A549 (cell line): ENCODE measurements at regions not wholly inside any gene's neighbourhood (a gene's known extent, or its start where the extent isn't known, plus 50 kb on each side); places are given as distances from the start of the nearest gene placed in this dataset.

Experiments
- CTCF ChIP-seq: fragments of >200 bp; sonication (Bioruptor Twin); formaldehyde crosslinking; IDR thresholded peaks from 3 replicates; pipeline ENCODE4 v1.5.1; 2016
- EHF ChIP-seq: fragments of 250-450 bp; sonication (Bioruptor Pico); IDR thresholded peaks from 2 replicates; pipeline ENCODE4 v1.5.0; 2020; ENCODE audit warnings: mild to moderate bottlenecking
- EHMT2 ChIP-seq: fragments of 200-600 bp; sonication (generic); IDR thresholded peaks from 2 replicates; pipeline ENCODE4 v1.6.1; 2016; ENCODE audit warnings: antibody characterized with exemption, low read depth, mild to moderate bottlenecking, moderate library complexity
- ESRRA ChIP-seq: fragments of 150-350 bp; IDR thresholded peaks from 2 replicates; pipeline ENCODE4 v1.6.1; 2014; ENCODE audit warnings: mild to moderate bottlenecking, low read length, borderline replicate concordance
- MAX ChIP-seq: IDR thresholded peaks from 2 replicates; pipeline ENCODE4 v1.6.1; 2012
- POLR2A ChIP-seq: IDR thresholded peaks from 2 replicates; pipeline ENCODE4 v1.6.1; 2012; ENCODE audit warnings: mild to moderate bottlenecking, low read length
- RFX5 ChIP-seq: fragments of 450-650 bp; IDR thresholded peaks from 2 replicates; pipeline ENCODE4 v1.7.1; 2014; ENCODE audit warnings: antibody characterized with exemption, mild to moderate bottlenecking, moderate library complexity
- SREBF2 ChIP-seq: fragments of 450-650 bp; IDR thresholded peaks from 2 replicates; pipeline ENCODE4 v1.6.1; 2014; ENCODE audit warnings: mild to moderate bottlenecking, moderate library complexity
- ZFP36 ChIP-seq: fragments of 450-650 bp; IDR thresholded peaks from 2 replicates; pipeline ENCODE4 v1.6.1; 2014; ENCODE audit warnings: borderline replicate concordance; ENCODE audit not compliant: partially characterized antibody

- TF ChIP-seq SREBF2 (no peak), POLR2A (no peak), EHF (no peak), MAX (no peak), ESRRA (no peak), CTCF (no peak), EHMT2 (no peak), ZFP36 (no peak), RFX5 (no peak)
These were observed 88.0 kb upstream of the FRY start for GRCh38 chr13:31943591-31943990.
